ENCODE measurements at regions not wholly inside any gene's neighbourhood (a gene's known extent, or its start where the extent isn't known, plus 50 kb on each side); places are given as distances from the start of the nearest gene placed in this dataset.

DNA sequence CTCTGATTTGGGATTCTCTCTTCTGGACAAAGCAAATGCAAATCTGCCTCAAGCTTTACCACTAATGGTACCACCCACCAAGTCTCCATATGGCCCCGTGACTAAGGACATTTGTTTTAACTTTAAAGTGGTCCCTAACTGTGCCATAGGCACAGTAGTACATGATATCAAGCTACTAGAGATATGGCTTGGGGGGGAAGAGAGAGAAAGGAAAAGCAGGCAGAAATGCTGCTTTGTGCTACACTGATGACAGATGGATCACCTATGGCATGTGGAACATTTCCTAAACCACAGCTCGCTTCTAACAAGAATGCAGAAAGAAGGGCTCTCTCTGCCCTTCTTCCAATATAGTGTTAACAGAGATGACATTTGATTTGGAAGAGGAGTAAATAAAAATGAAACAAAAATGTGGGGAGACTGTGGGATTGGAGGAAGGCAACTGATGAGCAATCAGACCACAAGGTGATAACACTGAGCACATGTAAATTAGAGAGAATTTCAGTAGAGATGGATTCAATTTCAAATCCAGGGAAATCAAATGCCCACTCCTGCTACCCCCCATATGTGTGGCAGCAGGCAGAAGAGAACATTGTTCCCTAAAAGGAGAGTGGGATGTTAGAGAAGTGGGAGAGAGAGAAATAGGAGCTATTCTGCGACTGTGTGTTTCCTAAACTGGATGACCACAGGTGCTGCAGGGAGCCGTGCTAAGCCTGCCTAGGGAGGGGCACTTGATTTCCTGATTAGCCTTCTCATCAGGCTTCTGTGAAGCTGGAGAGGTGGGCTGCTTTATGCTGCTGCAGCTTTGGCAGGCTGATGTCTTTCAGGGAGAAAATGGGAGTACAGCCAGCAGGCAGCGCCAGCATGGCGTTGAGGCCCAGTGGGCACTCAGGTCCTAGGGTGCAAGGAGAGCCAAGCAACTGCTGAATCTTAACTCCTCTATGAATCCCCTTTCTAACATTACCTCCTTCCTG is 75.3 kb downstream of the ZNF648 start:
- no peak for DNase-seq (ENCODE audit: low spot score in 2 of 2)
- intact Hi-C loops (cut with DNase I; ENCODE audit: low total_unique reads), result no loop called here
- TF ChIP-seq, protein P1, sequence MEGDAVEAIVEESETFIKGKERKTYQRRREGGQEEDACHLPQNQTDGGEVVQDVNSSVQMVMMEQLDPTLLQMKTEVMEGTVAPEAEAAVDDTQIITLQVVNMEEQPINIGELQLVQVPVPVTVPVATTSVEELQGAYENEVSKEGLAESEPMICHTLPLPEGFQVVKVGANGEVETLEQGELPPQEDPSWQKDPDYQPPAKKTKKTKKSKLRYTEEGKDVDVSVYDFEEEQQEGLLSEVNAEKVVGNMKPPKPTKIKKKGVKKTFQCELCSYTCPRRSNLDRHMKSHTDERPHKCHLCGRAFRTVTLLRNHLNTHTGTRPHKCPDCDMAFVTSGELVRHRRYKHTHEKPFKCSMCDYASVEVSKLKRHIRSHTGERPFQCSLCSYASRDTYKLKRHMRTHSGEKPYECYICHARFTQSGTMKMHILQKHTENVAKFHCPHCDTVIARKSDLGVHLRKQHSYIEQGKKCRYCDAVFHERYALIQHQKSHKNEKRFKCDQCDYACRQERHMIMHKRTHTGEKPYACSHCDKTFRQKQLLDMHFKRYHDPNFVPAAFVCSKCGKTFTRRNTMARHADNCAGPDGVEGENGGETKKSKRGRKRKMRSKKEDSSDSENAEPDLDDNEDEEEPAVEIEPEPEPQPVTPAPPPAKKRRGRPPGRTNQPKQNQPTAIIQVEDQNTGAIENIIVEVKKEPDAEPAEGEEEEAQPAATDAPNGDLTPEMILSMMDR (IDR thresholded peaks at IDR 0.05), result no peak
- TF ChIP-seq POLR2A (IDR thresholded peaks at IDR 0.05), result no peak
- 60 to 65% methylated on average over 6 of the region's 6 CpGs for WGBS, 2 donors
- no peak overlapping the region for H3K4me3 ChIP-seq (ENCODE audit: low read depth, poor library complexity, severe bottlenecking)

DNA sequence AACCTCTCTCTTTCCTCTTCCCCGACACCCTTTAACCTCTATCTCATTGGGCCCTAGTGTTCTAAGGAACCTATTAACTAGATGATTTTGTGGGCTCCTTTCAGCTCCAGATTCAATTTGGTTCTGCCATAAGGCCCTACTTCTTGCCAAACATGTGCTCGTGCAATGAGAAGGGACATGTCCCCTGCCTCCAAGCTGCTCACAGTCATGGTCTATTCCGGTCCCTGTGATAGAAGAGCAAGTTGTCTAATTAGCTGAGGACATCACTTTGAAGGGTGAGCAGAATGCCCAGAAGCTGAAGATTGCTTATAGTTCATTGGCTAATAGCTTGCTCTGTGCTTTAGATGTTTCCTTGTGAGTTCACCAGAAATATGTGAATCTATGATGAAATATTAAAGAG is 76.2 kb downstream of the ZNF648 start:
- H3K4me3 ChIP-seq (ENCODE audit: low read depth, poor library complexity, severe bottlenecking), result no peak overlapping the region
- 80 to 94% methylated on average over 3 of the region's 3 CpGs for WGBS, 2 donors
- intact Hi-C loops (cut with DNase I; ENCODE audit: low total_unique reads), result no loop called here
- no peak for TF ChIP-seq POLR2A (IDR thresholded peaks at IDR 0.05)
- TF ChIP-seq, protein P1 (IDR thresholded peaks at IDR 0.05), result no peak
- no peak for DNase-seq (ENCODE audit: low spot score in 2 of 2)

DNA sequence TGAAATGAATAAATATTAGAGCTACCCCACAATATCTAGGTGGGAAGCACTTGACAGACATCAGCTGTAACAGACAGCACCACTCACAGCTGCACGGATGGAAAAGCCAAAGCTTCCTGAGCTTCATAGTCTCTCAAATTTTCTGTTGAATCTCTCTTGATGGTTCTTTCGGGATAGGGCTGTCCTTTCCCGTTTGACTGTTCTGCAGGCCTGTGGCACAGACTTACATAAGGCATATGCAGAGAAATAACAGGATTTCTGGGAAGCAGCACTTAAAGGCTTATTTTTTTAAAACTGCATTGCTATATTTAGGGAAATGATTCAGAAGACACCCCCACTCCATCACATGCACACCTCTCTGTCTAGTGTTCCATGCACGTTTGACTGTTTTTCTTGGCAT is 77.5 kb downstream of the ZNF648 start:
- 72 to 78% methylated on average over 4 of the region's 4 CpGs for WGBS, 2 donors
- no peak overlapping the region for H3K4me3 ChIP-seq (ENCODE audit: low read depth, poor library complexity, severe bottlenecking)
- no peak for DNase-seq (ENCODE audit: low spot score in 2 of 2)
- intact Hi-C loops (cut with DNase I; ENCODE audit: low total_unique reads), result no loop called here
- TF ChIP-seq POLR2A (IDR thresholded peaks at IDR 0.05), result no peak
- TF ChIP-seq, protein P1 (IDR thresholded peaks at IDR 0.05), result no peak

DNA sequence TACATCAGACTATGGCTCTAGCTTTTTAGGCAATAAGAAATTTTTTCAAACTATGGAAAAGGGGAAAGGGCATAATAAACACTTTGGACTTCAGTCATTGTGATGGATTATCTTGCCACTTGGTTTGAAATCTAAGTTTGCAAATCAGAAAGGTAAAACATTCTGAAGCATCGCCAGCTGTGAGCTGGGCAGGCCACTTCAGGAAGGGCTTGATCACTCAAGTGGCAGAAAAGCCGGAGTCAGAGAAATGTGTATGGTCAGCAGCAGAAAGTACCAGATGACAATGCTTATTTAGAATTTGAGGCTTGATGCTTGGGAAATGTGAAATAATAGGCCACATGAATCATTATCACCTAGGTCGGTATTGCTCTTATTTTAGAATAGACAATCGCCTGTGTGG is 79.7 kb downstream of the ZNF648 start:
- DNase-seq (ENCODE audit: low spot score in 2 of 2), result no peak
- no peak for TF ChIP-seq POLR2A (IDR thresholded peaks at IDR 0.05)
- TF ChIP-seq, protein P1 (IDR thresholded peaks at IDR 0.05), result no peak
- intact Hi-C loops (cut with DNase I; ENCODE audit: low total_unique reads), result no loop called here
- WGBS, 2 donors, result 88 to 91% methylated on average over 4 of the region's 4 CpGs
- no peak overlapping the region for H3K4me3 ChIP-seq (ENCODE audit: low read depth, poor library complexity, severe bottlenecking)

DNA sequence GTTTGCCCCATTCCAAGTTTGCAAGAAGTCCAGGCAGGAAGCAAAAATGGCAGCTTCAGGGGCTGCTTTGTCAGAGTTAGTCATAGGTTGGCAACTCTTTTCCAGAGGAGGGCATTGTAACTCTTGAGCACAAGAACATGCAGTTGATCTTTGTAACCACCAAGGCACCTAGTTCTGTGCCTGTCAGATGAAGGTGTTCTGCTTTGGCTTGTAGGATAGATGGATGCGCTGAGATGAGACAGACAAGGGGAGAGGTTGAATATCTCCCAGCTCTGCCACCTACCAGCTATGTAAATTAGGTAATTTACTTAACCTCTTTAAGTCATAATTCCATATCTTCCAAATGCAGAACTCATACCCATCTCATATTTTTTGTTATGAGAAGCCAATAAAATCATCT is 89.3 kb downstream of the ZNF648 start:
- TF ChIP-seq, protein P1 (IDR thresholded peaks at IDR 0.05), result no peak
- TF ChIP-seq POLR2A (IDR thresholded peaks at IDR 0.05), result no peak
- 63 to 86% methylated on average over 1 of the region's 1 CpG for WGBS, 2 donors
- intact Hi-C loops (cut with DNase I; ENCODE audit: low total_unique reads), result no loop called here
- DNase-seq (ENCODE audit: low spot score in 2 of 2), result no peak
- no peak overlapping the region for H3K4me3 ChIP-seq (ENCODE audit: low read depth, poor library complexity, severe bottlenecking)
